ENCODE measurements at regions not wholly inside any gene's neighbourhood (a gene's known extent, or its start where the extent isn't known, plus 50 kb on each side); places are given as distances from the start of the nearest gene placed in this dataset.
A peak's percentile ranks its signal among the peaks of the same experiment; 100 is the strongest.

DNA sequence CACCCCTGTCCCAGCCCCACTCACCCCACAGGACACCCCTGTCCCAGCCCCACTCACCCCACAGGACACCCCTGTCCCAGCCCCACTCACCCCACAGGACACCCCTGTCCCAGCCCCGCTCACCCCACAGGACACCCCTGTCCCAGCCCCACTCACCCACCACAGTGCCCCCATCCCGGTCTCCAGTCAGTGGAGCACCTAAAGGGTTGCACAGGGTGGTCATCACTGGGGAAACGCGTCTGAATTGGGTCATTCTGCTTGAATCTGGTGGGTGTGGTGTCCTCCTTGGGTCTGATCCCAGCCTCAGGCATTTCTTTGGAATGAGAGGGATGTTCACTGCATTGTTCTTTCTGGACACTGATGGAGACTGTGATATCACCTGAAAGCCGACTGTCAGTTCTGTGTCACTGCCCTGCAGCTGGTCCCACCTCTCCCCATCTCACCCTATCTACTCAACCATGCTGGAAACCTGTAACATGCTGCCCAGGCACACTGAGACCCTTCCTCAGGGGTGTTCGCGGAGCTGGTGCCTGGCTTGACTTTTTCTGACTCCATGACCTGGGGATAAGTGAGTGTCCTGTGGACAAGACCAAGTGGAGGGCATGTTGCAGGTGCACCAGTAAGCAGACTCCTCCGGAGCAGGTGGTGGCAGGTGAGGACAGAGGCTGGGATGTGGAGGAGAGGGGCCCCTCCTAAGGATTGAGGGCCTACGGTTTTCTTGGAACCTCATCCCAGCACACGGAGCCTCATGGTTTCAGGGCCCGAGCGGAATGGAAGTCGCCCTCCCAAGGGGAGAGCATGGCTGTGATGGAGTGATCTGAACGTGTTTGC is 262.5 kb upstream of the PPP2R2D start:
- Histone ChIP-seq H2BK15ac (ENCODE audit: low read depth, poor library complexity, severe bottlenecking) (no peak overlapping the region), H3K4me1 (ENCODE audit: control insufficient read depth, insufficient read depth, low read depth, low read length) (no peaks in the 10 kb centered on the region), H3K18ac (ENCODE audit: low read depth in 1 of 2, low read length in 2 of 2) (no peak overlapping the region), H3K23ac (ENCODE audit: low read length in 2 of 2) (no peak overlapping the region), H3K9ac (ENCODE audit: low read length) (no peak overlapping the region), H3K4me3 (ENCODE audit: insufficient read depth in 1 of 2, low read depth in 1 of 2, low read length in 2 of 2) (no peak overlapping the region), H3K14ac (ENCODE audit: low read length in 2 of 2) (no peak overlapping the region), H4K91ac (ENCODE audit: low read length) (peak overlapping the region; percentile 5), H3K36me3 (ENCODE audit: control insufficient read depth in 1 of 2, insufficient read depth in 2 of 2, low read depth in 1 of 2, low read length in 2 of 2) (no peaks in the 10 kb centered on the region), H2BK12ac (ENCODE audit: low read length in 2 of 2) (no peak overlapping the region), H3K79me1 (replicated peaks; ENCODE audit: low read length, poor library complexity, severe bottlenecking) (no peaks in the 10 kb centered on the region), H2BK120ac (ENCODE audit: low read depth, low read length) (no peak overlapping the region), H3K27me3 (ENCODE audit: control insufficient read depth in 1 of 2, insufficient read depth in 1 of 2, low read length in 2 of 2) (no peaks in the 10 kb centered on the region), H2BK5ac (ENCODE audit: low read depth, low read length, poor library complexity, severe bottlenecking) (no peak overlapping the region), H3K27ac (ENCODE audit: low read length, poor library complexity, severe bottlenecking) (no peak overlapping the region), H3K4me2 (ENCODE audit: low read length, poor library complexity, severe bottlenecking) (no peak overlapping the region), H2AFZ (ENCODE audit: low read depth, low read length) (no peak overlapping the region), H4K8ac (ENCODE audit: low read length) (no peak overlapping the region), H3K4ac (ENCODE audit: low read depth in 1 of 2, low read length in 2 of 2) (no peak overlapping the region), H3K9me3 (ENCODE audit: control insufficient read depth, low read length) (peaks cover 17% of the 10 kb centered on the region), H2AK5ac (ENCODE audit: low read length, severe bottlenecking) (no peak overlapping the region)
- WGBS = 80% methylated on average over 13 of the region's 14 CpGs
- no peak for DNase-seq

DNA sequence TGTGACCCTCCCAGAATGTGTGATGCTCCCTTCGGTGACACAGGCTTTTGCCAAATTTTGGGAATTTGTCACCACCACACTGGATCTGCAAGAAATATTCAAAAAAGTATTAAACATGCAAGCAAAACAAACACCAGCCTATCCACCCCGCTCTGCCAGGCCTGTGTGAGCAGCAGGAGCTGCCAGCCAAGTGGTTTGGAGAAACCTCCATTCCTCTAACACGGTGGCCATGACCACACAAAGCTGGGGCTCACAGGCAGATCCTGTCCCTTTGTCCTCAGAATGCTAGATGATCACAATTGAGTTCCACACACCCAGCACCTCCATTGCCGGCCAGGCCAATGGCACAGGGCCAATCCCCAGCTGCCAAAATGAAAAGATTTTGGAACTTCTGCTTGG is 261.9 kb upstream of the PPP2R2D start:
- Histone ChIP-seq H2BK15ac (ENCODE audit: low read depth, poor library complexity, severe bottlenecking) (no peak overlapping the region), H2AFZ (ENCODE audit: low read depth, low read length) (no peak overlapping the region), H3K14ac (ENCODE audit: low read length in 2 of 2) (no peak overlapping the region), H2AK5ac (ENCODE audit: low read length, severe bottlenecking) (no peak overlapping the region), H3K23ac (ENCODE audit: low read length in 2 of 2) (no peak overlapping the region), H3K4me2 (ENCODE audit: low read length, poor library complexity, severe bottlenecking) (no peak overlapping the region), H3K9me3 (ENCODE audit: control insufficient read depth, low read length) (peaks cover 15% of the 10 kb centered on the region), H3K4me1 (ENCODE audit: control insufficient read depth, insufficient read depth, low read depth, low read length) (no peaks in the 10 kb centered on the region), H3K27me3 (ENCODE audit: control insufficient read depth in 1 of 2, insufficient read depth in 1 of 2, low read length in 2 of 2) (no peaks in the 10 kb centered on the region), H4K8ac (ENCODE audit: low read length) (no peak overlapping the region), H3K79me1 (replicated peaks; ENCODE audit: low read length, poor library complexity, severe bottlenecking) (no peaks in the 10 kb centered on the region), H3K4me3 (ENCODE audit: insufficient read depth in 1 of 2, low read depth in 1 of 2, low read length in 2 of 2) (no peak overlapping the region), H3K18ac (ENCODE audit: low read depth in 1 of 2, low read length in 2 of 2) (no peak overlapping the region), H3K9ac (ENCODE audit: low read length) (no peak overlapping the region), H2BK12ac (ENCODE audit: low read length in 2 of 2) (no peak overlapping the region), H2BK5ac (ENCODE audit: low read depth, low read length, poor library complexity, severe bottlenecking) (no peak overlapping the region), H4K91ac (ENCODE audit: low read length) (no peak overlapping the region), H3K36me3 (ENCODE audit: control insufficient read depth in 1 of 2, insufficient read depth in 2 of 2, low read depth in 1 of 2, low read length in 2 of 2) (no peaks in the 10 kb centered on the region), H2BK120ac (ENCODE audit: low read depth, low read length) (no peak overlapping the region), H3K4ac (ENCODE audit: low read depth in 1 of 2, low read length in 2 of 2) (no peak overlapping the region), H3K27ac (ENCODE audit: low read length, poor library complexity, severe bottlenecking) (no peak overlapping the region)
- 62% methylated on average over 4 of the region's 4 CpGs for WGBS
- no peak for DNase-seq

DNA sequence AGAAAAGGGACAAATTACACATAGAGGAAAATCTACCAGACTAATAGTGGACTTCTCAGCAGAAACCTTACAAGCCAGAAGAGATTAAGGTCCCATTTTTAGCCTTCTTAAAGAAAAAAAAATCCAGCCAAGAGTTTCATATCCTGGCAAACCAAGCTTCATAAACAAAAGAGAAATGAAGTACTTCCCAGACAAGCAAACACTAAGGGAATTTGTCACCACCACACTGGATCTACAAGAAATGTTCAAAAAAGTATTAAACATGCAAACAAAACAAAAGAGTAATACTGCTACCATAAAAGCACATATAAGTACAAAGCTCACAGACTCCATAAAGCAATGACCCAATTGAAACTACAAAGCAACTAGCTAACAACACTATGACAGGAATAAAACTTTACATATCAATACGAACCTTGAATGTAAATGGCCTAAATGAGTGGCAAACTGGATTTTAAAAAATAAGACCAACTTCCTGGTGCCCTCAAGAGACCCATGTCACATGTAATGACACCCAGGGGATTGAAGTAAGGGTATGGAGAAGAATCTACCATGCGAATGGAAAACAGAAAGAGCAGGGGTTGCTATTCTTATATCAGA is 260.7 kb upstream of the PPP2R2D start:
- Histone ChIP-seq H3K23ac (ENCODE audit: low read length in 2 of 2) (no peak overlapping the region), H2BK120ac (ENCODE audit: low read depth, low read length) (no peak overlapping the region), H3K36me3 (ENCODE audit: control insufficient read depth in 1 of 2, insufficient read depth in 2 of 2, low read depth in 1 of 2, low read length in 2 of 2) (no peaks in the 10 kb centered on the region), H4K8ac (ENCODE audit: low read length) (no peak overlapping the region), H3K27me3 (ENCODE audit: control insufficient read depth in 1 of 2, insufficient read depth in 1 of 2, low read length in 2 of 2) (no peaks in the 10 kb centered on the region), H3K4me2 (ENCODE audit: low read length, poor library complexity, severe bottlenecking) (no peak overlapping the region), H3K4ac (ENCODE audit: low read depth in 1 of 2, low read length in 2 of 2) (no peak overlapping the region), H3K27ac (ENCODE audit: low read length, poor library complexity, severe bottlenecking) (no peak overlapping the region), H3K14ac (ENCODE audit: low read length in 2 of 2) (no peak overlapping the region), H3K9me3 (ENCODE audit: control insufficient read depth, low read length) (peaks cover 9% of the 10 kb centered on the region), H2AFZ (ENCODE audit: low read depth, low read length) (no peak overlapping the region), H3K4me3 (ENCODE audit: insufficient read depth in 1 of 2, low read depth in 1 of 2, low read length in 2 of 2) (no peak overlapping the region), H2BK15ac (ENCODE audit: low read depth, poor library complexity, severe bottlenecking) (no peak overlapping the region), H3K79me1 (replicated peaks; ENCODE audit: low read length, poor library complexity, severe bottlenecking) (no peaks in the 10 kb centered on the region), H4K91ac (ENCODE audit: low read length) (no peak overlapping the region), H2BK5ac (ENCODE audit: low read depth, low read length, poor library complexity, severe bottlenecking) (no peak overlapping the region), H3K18ac (ENCODE audit: low read depth in 1 of 2, low read length in 2 of 2) (no peak overlapping the region), H3K9ac (ENCODE audit: low read length) (no peak overlapping the region), H3K4me1 (ENCODE audit: control insufficient read depth, insufficient read depth, low read depth, low read length) (no peaks in the 10 kb centered on the region), H2AK5ac (ENCODE audit: low read length, severe bottlenecking) (no peak overlapping the region), H2BK12ac (ENCODE audit: low read length in 2 of 2) (no peak overlapping the region)
- WGBS = no CpG with 5 or more reads among the region's 2 CpGs
- no peak for DNase-seq

DNA sequence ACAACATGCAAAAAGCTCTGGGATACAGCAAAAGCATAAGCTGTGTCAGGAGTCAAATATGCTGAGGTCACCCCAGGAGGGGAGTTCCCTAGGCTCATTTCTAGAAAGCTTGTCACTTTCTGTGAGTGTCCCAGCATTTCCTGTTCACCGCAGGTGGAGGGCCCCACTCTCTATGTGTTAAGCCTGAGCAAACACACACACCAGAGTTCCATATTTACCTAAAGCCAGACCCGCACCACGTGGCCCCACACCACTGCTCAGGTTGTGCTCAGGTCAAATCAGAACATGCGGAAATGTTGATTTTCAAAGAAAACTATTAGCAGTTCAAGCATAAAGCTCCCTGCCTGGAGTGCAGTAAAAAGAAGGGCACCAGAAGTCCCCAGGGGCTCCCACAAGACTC is 259.6 kb upstream of the PPP2R2D start:
- Histone ChIP-seq H3K36me3 (ENCODE audit: control insufficient read depth in 1 of 2, insufficient read depth in 2 of 2, low read depth in 1 of 2, low read length in 2 of 2) (no peaks in the 10 kb centered on the region), H3K9ac (ENCODE audit: low read length) (no peak overlapping the region), H3K4ac (ENCODE audit: low read depth in 1 of 2, low read length in 2 of 2) (no peak overlapping the region), H3K18ac (ENCODE audit: low read depth in 1 of 2, low read length in 2 of 2) (no peak overlapping the region), H2BK12ac (ENCODE audit: low read length in 2 of 2) (no peak overlapping the region), H3K4me3 (ENCODE audit: insufficient read depth in 1 of 2, low read depth in 1 of 2, low read length in 2 of 2) (no peak overlapping the region), H2BK15ac (ENCODE audit: low read depth, poor library complexity, severe bottlenecking) (no peak overlapping the region), H3K79me1 (replicated peaks; ENCODE audit: low read length, poor library complexity, severe bottlenecking) (no peaks in the 10 kb centered on the region), H4K8ac (ENCODE audit: low read length) (no peak overlapping the region), H3K23ac (ENCODE audit: low read length in 2 of 2) (no peak overlapping the region), H2BK5ac (ENCODE audit: low read depth, low read length, poor library complexity, severe bottlenecking) (no peak overlapping the region), H3K27ac (ENCODE audit: low read length, poor library complexity, severe bottlenecking) (no peak overlapping the region), H3K4me1 (ENCODE audit: control insufficient read depth, insufficient read depth, low read depth, low read length) (no peaks in the 10 kb centered on the region), H3K9me3 (ENCODE audit: control insufficient read depth, low read length) (peaks cover 5% of the 10 kb centered on the region), H2AFZ (ENCODE audit: low read depth, low read length) (no peak overlapping the region), H4K91ac (ENCODE audit: low read length) (no peak overlapping the region), H3K14ac (ENCODE audit: low read length in 2 of 2) (no peak overlapping the region), H2BK120ac (ENCODE audit: low read depth, low read length) (no peak overlapping the region), H3K27me3 (ENCODE audit: control insufficient read depth in 1 of 2, insufficient read depth in 1 of 2, low read length in 2 of 2) (no peaks in the 10 kb centered on the region), H2AK5ac (ENCODE audit: low read length, severe bottlenecking) (no peak overlapping the region), H3K4me2 (ENCODE audit: low read length, poor library complexity, severe bottlenecking) (no peak overlapping the region)
- WGBS = 46% methylated on average over 4 of the region's 4 CpGs
- no peak for DNase-seq
